GM19328 (cell line): ENCODE measurements at regions not wholly inside any gene's neighbourhood (a gene's known extent, or its start where the extent isn't known, plus 50 kb on each side); places are given as distances from the start of the nearest gene placed in this dataset.
"Not testable (repeated sequence)": the region's sequence is repeated elsewhere in the genome, so short reads cannot be mapped to it uniquely, and the experiment has no call there.

Source experiments
- ATAC-seq: cut with Tn5 transposase; IDR thresholded peaks from one replicate; pipeline ENCODE4 v1.9.1; 2021; ENCODE audit warnings: mild to moderate bottlenecking, moderate library complexity; ENCODE audit not compliant: unreplicated experiment

GRCh38 chr4:84298023-84298718 is 200.9 kb downstream of the NKX6-1 start:
- ATAC-seq, result no peak

GRCh38 chr4:84291969-84292368 is 207.1 kb downstream of the NKX6-1 start:
- ATAC-seq, result no peak

GRCh38 chr4:84286048-84286447 is 213.0 kb downstream of the NKX6-1 start:
- no peak for ATAC-seq

GRCh38 chr4:84279678-84280077 is 219.4 kb downstream of the NKX6-1 start:
- no peak for ATAC-seq

DNA sequence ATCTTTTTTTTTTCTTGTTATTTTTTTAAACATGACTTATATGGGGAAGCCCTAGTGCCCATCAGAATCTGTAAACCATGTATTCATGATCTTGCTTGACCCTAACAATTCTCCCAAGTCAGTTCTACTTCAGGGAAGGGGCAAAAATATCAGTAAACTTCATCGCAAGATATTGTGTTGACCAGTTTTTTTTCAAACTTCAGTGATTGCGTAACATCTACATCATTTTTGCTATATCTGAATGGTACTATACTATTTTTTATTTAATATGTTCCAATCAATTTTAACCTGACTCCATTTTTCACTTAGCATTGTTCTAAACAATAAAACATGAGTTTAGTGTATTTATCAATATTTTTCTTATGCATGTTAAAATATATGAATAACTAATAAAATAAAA is 221.2 kb downstream of the NKX6-1 start:
- no peak for ATAC-seq

- ATAC-seq, result no peak
These were observed 222.3 kb downstream of the NKX6-1 start for GRCh38 chr4:84276752-84277151.

DNA sequence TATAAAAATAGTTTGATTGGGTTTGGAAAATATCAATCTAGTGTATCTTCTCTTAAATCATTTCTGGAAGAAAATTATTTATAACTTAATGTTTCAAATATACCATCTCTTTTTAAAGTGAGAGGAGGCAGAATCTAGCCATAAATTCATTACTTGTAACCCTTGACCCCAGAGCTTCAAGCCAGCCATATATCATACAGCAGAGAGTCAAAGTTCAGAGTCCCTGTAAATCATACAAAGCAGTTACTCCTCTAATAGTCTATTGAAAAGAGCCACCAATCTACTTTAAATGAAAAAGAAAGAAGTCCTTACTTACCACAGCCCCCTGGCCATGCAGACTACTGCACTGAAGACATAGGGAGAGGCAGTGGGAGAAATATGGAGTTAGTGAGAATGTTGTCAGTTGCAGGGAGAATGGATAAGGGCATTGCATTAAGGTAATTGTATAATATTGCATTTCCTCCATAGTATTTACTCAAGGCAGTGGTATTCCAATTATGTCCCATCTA is 229.5 kb downstream of the NKX6-1 start:
- no peak for ATAC-seq

DNA sequence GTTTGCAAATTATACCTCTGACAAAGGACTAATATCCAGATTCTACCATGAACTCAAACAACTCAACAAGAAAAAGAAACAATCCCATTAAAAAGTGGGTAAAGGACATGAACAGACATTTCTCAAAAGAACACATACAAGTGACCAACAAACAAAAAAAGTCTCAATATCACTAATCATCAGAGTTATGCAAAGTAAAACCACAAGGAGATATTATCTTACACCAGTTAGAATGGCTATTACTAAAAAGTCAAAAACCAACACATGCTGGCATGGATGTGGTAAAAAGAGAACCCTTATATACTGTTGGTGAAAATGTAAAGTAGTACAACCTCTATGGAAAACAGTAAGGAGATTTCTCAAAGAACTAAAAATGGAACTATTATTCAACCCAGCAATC is 234.4 kb downstream of the NKX6-1 start:
- no peak for ATAC-seq

DNA sequence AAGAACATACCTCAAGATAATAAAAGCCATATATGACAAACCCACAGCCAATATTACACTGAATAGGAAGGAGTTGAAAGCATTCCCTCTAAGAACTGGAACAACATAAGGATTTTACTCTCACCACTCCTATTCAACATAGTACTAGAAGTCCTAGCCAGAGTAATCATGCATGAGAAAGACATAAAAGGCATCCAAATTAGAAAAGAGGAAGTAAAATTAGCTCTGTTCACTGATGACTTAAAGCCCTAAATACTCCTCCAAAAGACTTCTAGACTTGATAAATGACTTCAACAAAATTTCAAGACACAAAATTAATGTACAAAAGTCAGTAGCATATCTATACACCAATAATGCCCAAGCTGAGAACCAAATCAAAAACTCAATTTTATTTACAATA is 235.7 kb downstream of the NKX6-1 start:
- no peak for ATAC-seq

DNA sequence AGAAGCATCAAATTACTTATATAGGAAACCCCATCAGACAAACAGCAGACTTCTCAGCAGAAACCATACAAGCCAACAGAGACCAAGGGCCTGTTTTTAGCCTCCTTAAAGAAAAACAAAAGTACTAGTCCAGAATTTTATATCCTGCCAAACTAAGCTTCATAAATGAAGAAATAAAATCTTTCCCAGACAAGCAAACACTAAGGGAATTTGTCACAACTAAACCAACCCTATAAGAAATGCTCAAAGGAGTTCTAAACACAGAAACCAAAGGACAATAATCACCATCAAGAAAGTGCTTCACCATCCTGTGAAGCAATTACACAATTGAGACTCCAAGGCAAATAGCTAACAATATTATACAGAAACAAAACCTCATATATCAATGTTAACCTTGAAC is 238.6 kb downstream of the NKX6-1 start:
- no peak for ATAC-seq

- ATAC-seq, result peak; percentile 43
These were observed 239.9 kb downstream of the NKX6-1 start for GRCh38 chr4:84258905-84259830.

GRCh38 chr4:84254537-84254936 is 244.6 kb downstream of the NKX6-1 start:
- ATAC-seq, result no peak

- ATAC-seq, result no peak
These were observed 249.6 kb downstream of the NKX6-1 start for GRCh38 chr4:84249521-84249920.

DNA sequence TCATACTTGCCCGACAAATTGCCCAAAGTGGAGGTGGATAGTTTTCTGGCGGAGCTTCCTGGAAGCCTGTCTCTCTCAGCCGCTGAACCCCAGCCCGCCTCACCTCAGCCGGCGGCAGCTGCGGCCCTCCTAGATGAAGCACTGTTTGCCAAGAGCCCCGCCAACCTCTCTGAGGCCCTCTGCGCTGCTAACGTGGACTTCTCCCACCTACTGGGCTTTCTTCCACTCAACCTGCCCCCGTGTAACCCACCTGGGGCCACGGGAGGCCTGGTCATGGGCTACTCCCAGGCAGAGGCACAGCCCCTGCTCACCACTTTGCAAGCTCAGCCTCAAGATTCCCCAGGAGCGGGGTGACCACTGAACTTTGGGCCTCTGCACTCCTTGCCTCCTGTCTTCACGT is 254.1 kb downstream of the NKX6-1 start:
- ATAC-seq, result not testable (repeated sequence)

DNA sequence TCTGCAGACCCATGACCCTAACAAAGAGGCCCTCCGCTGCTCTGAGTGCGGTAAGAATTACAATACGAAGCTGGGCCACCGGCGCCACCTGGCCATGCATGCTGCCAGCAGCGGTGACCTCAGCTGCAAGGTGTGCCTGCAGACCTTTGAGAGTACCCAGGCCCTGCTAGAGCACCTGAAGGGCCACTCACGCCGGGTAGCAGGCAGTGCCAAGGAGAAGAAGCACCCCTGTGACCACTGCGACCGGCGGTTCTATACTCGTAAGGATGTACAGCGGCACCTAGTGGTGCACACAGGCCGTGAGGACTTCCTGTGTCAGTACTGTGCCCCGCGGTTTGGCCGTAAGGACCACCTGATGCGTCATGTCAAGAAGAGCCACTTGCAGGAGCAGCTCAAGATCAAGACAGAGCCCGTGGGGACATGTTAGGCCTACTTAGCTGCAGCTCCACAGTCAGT is 254.7 kb downstream of the NKX6-1 start:
- not testable (repeated sequence) for ATAC-seq

DNA sequence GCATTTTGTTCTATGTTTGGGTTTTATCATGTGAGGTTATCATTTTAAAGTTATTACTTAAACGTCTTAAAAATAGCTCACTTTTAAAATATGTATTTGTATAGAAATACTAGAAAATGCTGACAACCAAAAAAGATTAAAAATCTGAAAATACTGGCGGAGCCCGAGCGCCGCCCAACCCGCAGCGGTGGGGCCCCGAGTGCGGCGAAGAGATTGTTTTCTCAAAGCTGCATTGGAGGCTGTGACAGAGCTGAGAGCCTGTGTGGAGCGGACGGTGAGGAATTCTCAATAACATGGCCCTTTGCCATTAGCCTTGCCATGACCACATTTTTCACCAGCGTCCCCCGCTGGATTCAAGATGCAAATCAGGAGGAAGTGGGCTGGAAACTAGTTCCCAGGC is 255.4 kb downstream of the NKX6-1 start:
- ATAC-seq, result no peak

- ATAC-seq, result no peak
These were observed 259.7 kb downstream of the NKX6-1 start for GRCh38 chr4:84239278-84239845.

GRCh38 chr4:84238247-84239090 is 260.6 kb downstream of the NKX6-1 start:
- no peak for ATAC-seq

DNA sequence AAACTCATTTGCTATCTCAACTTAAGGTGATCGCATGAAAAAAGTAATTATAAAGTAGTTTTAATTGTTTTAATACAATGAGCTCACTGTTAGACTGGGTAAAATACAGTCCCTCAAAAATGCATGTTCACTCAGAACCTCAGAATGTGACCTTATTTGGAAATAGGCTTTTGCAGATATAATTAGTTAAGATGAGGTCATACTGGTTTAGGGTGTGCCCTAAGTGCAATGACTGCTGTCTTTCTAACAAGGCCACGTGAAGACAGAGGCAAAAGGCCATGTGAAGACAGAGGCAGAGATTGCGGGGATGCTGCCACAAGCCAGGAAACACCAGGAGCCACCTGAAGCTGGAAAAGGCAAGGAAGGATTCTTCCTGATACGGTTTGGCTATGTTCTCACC is 262.1 kb downstream of the NKX6-1 start:
- no peak for ATAC-seq

DNA sequence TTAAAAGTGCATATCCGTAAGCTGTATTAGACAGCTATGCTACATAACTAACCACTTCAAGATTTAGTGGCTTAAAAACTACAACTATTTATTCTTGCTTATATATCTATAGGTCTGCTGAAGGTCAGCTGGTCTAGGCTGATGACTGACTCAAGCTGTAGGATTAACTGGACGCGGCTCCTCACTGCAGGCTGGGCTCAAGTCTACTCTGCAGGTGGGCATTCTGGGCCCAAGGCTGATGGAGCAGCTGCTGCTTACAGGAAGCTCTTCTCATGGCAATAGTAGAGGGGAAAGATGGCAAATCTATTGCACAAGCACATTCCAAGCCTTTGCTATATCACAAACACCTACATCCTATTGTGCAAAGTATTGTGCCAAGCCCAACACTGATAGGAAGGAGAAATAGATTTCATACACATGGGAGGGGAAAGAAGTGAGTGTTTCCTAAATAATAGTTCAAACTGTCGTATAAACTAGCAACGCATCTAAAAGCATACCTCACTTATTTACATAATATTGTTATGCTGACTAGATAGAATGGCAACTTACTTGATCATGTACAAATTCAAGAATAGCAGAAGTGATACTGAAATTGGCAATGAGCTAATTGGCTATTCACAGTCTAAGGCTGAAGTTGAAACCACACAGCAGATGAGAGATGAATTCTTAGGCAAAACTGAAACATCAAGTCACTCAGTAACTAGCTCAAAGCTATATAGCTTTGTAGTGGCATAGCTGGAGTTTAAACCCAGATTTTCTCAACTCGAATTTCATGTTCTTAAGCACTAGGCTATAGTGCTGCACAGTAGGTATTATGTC is 263.8 kb downstream of the NKX6-1 start:
- peak; percentile 94 for ATAC-seq
